PC-9 (cell line): ENCODE measurements at regions not wholly inside any gene's neighbourhood (a gene's known extent, or its start where the extent isn't known, plus 50 kb on each side); places are given as distances from the start of the nearest gene placed in this dataset.

Experiments used
- BruUV-seq: library from RNA; stranded (reverse); fragments of 400-500 nt; replicated peaks from 2 replicates; lab custom pipeline; 2021; lab: Mats Ljungman, UMichigan
- CTCF ChIA-PET: fragments of 300-600 bp; sonication (Branson Sonifier 250); formaldehyde crosslinking; loops from one replicate; lab custom pipeline; 2022; ENCODE audit warnings: antibody characterized with exemption; lab: Charles Lee
- POLR2A ChIA-PET: fragments of 300-600 bp; sonication (Branson Sonifier 250); formaldehyde crosslinking; loops from one replicate; lab custom pipeline; 2022; ENCODE audit warnings: antibody characterized with exemption; ENCODE audit not compliant: unreplicated experiment; lab: Charles Lee
- DNase-seq, 2 experiments: peaks; one replicate each; pipeline versions ENCODE4 v3.0.0 to v3.0.0-alpha.2; 2015 to 2022; ENCODE audit warnings: mixed read lengths in 1 of 2
- H2AFZ ChIP-seq: fragments of 200-600 bp; sonication (generic); 2 replicates; pipeline ENCODE4 v1.8.1; 2017; ENCODE audit warnings: antibody characterized with exemption
- H3F3A ChIP-seq: fragments of 200-600 bp; sonication (generic); 2 replicates; pipeline ENCODE4 v1.8.1; 2017; ENCODE audit warnings: antibody characterized with exemption, mild to moderate bottlenecking, low read depth; ENCODE audit not compliant: insufficient read depth
- H3K27ac ChIP-seq: fragments of 200-600 bp; sonication (generic); 2 replicates; pipeline ENCODE4 v1.6.1; 2016; ENCODE audit warnings: mixed run types
- H3K27me3 ChIP-seq: fragments of 200-600 bp; sonication (generic); 2 replicates; pipeline ENCODE4 v1.6.1; 2016; ENCODE audit warnings: low read depth, mixed run types; ENCODE audit not compliant: insufficient read depth
- H3K36me3 ChIP-seq: fragments of 200-600 bp; sonication (generic); 2 replicates; pipeline ENCODE4 v1.6.1; 2016; ENCODE audit warnings: low read depth, mixed run types
- H3K4me1 ChIP-seq: fragments of 200-600 bp; sonication (generic); replicated peaks from 2 replicates; pipeline ENCODE4 v1.6.1; 2016; ENCODE audit warnings: mixed run types; ENCODE audit not compliant: insufficient read depth
- H3K4me2 ChIP-seq: fragments of 200-600 bp; sonication (generic); 2 replicates; pipeline ENCODE4 v1.6.1; 2017; ENCODE audit warnings: mixed run types
- H3K4me3 ChIP-seq: fragments of 200-600 bp; sonication (generic); 2 replicates; pipeline ENCODE4 v1.6.1; 2016; ENCODE audit warnings: mixed run types
- H3K79me2 ChIP-seq: fragments of 200-600 bp; sonication (generic); 2 replicates; pipeline ENCODE4 v1.6.1; 2017; ENCODE audit warnings: low read depth, mixed run types
- H3K9me2 ChIP-seq: fragments of 200-600 bp; sonication (generic); 2 replicates; pipeline ENCODE4 v1.8.1; 2017; ENCODE audit warnings: mild to moderate bottlenecking; ENCODE audit not compliant: insufficient read depth
- H3K9me3 ChIP-seq: fragments of 200-600 bp; sonication (generic); 2 replicates; pipeline ENCODE4 v1.8.1; 2016; ENCODE audit warnings: low read depth; ENCODE audit not compliant: insufficient read depth
- H4K20me1 ChIP-seq: fragments of 200-600 bp; sonication (generic); 2 replicates; pipeline ENCODE4 v1.8.1; 2017; ENCODE audit not compliant: insufficient read depth
- EZH2 ChIP-seq: fragments of 200-600 bp; sonication (generic); IDR thresholded peaks from 2 replicates; pipeline ENCODE4 v1.8.0; 2017; ENCODE audit warnings: antibody characterized with exemption, low read depth
- intact Hi-C: fragments of 100-400 bp; cut with micrococcal nuclease; formaldehyde crosslinking; loops from one replicate; pipeline ENCODE4 v1.10.0; 2022; ENCODE audit not compliant: unreplicated experiment
- TF ChIP-seq, protein P1 (sequence below): fragments of 200-600 bp; sonication (generic); conservative IDR thresholded peaks from 2 replicates; pipeline ENCODE4 v1.6.1; 2017; ENCODE audit warnings: mixed run types, antibody characterized with exemption, mild to moderate bottlenecking, moderate library complexity

GRCh38 chr9:107547772-107548297 lies 58.3 kb upstream of the KLF4 start:
- BruUV-seq, result TSS peak; percentile 33
- no peak for TF ChIP-seq EZH2

DNA sequence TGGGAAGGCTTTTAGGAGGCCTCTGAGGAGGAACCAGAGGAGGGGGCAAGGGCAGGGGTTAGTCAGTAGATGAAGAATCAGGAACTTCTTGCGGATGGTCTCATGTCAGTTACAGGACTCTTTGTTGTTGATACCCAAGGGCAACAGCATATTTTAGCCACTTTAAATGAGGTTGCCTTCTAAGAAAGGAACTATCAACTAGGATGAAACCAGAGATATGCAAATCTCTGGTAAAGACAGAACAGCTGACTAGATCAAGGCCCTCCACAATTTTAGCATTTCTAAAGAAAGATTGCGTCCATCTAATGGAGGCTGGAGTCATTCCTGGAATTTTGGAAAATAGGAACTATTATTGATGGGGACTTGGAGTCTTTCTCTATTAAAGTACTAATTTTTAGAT lies 57.7 kb upstream of the KLF4 start:
- Histone ChIP-seq H3K9me3 (no peaks in the 10 kb centered on the region), H3K79me2 (no peaks in the 10 kb centered on the region), H3K27me3 (no peaks in the 10 kb centered on the region), H3K4me2 (no peak overlapping the region), H3K4me1 (peaks cover 21% of the 10 kb centered on the region), H3K36me3 (no peaks in the 10 kb centered on the region), H3F3A (0 out of 2 replicates have a peak, but pooled peaks cover 8% of the 10 kb centered on the region), H3K4me3 (no peak overlapping the region), H3K9me2 (no peaks in the 10 kb centered on the region), H3K27ac (peak overlapping the region; percentile 87; the same call in 1 of the 2 replicates), H2AFZ (peak overlapping the region; percentile 68; the same call in 1 of the 2 replicates), H4K20me1 (no peaks in the 10 kb centered on the region)
- no TSS peak for BruUV-seq
- no peak for DNase-seq
- ChIA-PET CTCF (no interaction called here), POLR2A (no interaction called here)
- TF ChIP-seq, protein P1, sequence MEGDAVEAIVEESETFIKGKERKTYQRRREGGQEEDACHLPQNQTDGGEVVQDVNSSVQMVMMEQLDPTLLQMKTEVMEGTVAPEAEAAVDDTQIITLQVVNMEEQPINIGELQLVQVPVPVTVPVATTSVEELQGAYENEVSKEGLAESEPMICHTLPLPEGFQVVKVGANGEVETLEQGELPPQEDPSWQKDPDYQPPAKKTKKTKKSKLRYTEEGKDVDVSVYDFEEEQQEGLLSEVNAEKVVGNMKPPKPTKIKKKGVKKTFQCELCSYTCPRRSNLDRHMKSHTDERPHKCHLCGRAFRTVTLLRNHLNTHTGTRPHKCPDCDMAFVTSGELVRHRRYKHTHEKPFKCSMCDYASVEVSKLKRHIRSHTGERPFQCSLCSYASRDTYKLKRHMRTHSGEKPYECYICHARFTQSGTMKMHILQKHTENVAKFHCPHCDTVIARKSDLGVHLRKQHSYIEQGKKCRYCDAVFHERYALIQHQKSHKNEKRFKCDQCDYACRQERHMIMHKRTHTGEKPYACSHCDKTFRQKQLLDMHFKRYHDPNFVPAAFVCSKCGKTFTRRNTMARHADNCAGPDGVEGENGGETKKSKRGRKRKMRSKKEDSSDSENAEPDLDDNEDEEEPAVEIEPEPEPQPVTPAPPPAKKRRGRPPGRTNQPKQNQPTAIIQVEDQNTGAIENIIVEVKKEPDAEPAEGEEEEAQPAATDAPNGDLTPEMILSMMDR, result no peak
- TF ChIP-seq EZH2, result no peak
- intact Hi-C loops, result no loop called here

More at GRCh38 chr9:107547772-107548297, 58.3 kb upstream of the KLF4 start:
- H3K79me2 ChIP-seq, result no peaks in the 10 kb centered on the region
- no peaks in the 10 kb centered on the region for H3K9me3 ChIP-seq
- H3F3A ChIP-seq, result 0 out of 2 replicates have a peak, but pooled peaks cover 8% of the 10 kb centered on the region
- H3K4me3 ChIP-seq, result no peak overlapping the region
- ChIA-PET CTCF (no interaction called here), POLR2A (no interaction called here)
- H3K27ac ChIP-seq, result peak overlapping the region; percentile 87
- no peaks in the 10 kb centered on the region for H3K36me3 ChIP-seq
- DNase-seq, result no peak
- no peaks in the 10 kb centered on the region for H3K9me2 ChIP-seq
- peak overlapping the region; percentile 61 for H3K4me2 ChIP-seq
- H3K27me3 ChIP-seq, result no peaks in the 10 kb centered on the region
- peaks cover 21% of the 10 kb centered on the region for H3K4me1 ChIP-seq
- no peaks in the 10 kb centered on the region for H4K20me1 ChIP-seq
- intact Hi-C loops, result no loop called here
- H2AFZ ChIP-seq, result peak overlapping the region; percentile 68

DNA sequence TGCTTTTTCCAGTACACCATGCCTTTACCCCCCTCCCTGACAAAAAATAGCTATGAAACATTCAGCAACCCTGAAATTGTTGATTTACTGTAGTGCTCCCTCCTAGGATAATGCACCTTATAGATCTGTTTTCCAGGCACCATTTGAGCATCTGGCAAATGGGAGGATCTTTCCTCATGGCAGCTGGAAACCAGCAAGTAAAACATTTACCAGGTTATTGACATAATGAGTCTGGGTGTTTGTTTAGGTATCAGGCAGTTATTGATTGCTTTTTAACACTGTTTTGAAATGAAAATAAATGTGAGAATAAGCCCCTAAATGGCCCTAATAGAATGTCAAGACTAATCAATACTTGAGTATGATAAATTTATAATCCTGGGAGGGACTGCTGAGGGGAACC lies 57.3 kb upstream of the KLF4 start:
- intact Hi-C loops, result no loop called here
- Histone ChIP-seq H3K9me3 (no peaks in the 10 kb centered on the region), H3K27me3 (no peaks in the 10 kb centered on the region), H3K4me2 (no peak overlapping the region), H3K4me3 (no peak overlapping the region), H3F3A (0 out of 2 replicates have a peak, but pooled peaks cover 8% of the 10 kb centered on the region), H3K27ac (no peak overlapping the region), H3K4me1 (peaks cover 21% of the 10 kb centered on the region), H2AFZ (no peak overlapping the region), H3K9me2 (no peaks in the 10 kb centered on the region), H3K36me3 (no peaks in the 10 kb centered on the region), H3K79me2 (no peaks in the 10 kb centered on the region), H4K20me1 (no peaks in the 10 kb centered on the region)
- BruUV-seq, result no TSS peak
- ChIA-PET CTCF (no interaction called here), POLR2A (interaction anchor here (0.7 kb wide), 1 partner anchor 1276 kb away, joined by 3 read pairs; no protein-coding TSS in a partner anchor)
- no peak for TF ChIP-seq EZH2
- TF ChIP-seq, protein P1, result no peak
- DNase-seq, result no peak
